ENCODE measurements at regions not wholly inside any gene's neighbourhood (a gene's known extent, or its start where the extent isn't known, plus 50 kb on each side); places are given as distances from the start of the nearest gene placed in this dataset.

DNA sequence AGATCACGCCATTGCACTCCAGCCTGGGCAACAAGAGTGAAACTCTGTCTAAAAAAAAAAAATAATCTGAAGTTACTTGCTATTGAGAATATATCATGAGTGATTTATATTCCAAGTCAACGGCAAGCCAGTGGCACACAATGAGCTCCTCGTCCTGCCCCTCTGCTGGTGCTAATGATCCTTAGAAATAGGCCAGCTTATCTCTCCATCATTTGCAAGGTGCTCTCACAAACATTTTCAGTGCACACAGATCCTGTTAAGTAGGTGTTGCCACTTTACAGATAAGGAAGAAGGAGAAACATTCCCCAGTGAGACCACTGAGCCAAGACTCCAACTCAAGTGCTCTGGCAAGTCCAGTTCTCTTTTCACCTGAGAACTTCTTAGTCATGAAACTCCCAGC, 91.3 kb upstream of the GPR45 start:
- no peak overlapping the region for H3K4me3 ChIP-seq (ENCODE audit: low read length)
- no peak overlapping the region for H3K27ac ChIP-seq (ENCODE audit: low read length)
- H3K9me3 ChIP-seq (ENCODE audit: control insufficient read depth, low read length) = no peaks in the 10 kb centered on the region
- peaks cover 6% of the 10 kb centered on the region for H3K27me3 ChIP-seq (ENCODE audit: control insufficient read depth, insufficient read depth)
- intact Hi-C loops (cut with DNase I) = no loop called here
- H3K4me1 ChIP-seq (ENCODE audit: control insufficient read depth, insufficient read depth, low read length) = no peaks in the 10 kb centered on the region
- ATAC-seq (no peak), DNase-seq (no peak)
- WGBS = 86% methylated on average over 3 of the region's 3 CpGs

DNA sequence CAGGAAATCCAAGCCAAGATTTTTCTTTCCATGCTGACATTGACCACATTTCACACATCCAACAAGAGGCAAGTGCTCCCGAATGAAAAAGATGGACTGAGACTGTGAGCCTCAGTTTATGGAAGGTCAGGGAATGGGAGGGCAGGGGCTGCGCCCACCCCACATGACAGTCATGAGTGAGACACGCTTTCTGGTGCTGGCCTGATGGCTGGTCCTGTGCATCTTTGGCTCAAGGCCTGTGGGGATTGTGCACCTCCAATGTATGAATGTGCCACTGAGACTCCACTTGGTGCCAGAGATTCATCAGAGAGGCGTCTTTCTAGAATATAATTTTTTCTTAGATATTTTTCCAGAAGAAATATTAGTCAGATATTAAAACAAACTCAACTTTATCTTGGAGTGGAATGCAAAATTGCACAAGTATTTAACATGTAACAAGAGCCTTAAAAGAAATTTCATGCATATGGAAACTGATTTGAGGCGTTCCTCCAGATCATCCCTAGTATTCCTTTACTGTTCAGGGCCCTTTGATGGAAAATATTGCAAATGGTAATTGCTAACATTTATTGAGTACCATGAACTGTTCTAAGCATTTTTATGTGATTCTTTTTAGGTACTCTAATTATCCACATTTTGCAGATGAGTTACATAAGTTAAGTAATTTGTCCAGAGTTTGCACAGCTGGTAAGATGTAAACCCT, 87.3 kb upstream of the GPR45 start:
- intact Hi-C loops (cut with DNase I) = no loop called here
- Histone ChIP-seq H3K9me3 (ENCODE audit: control insufficient read depth, low read length) (no peaks in the 10 kb centered on the region), H3K27ac (ENCODE audit: low read length) (no peak overlapping the region), H3K4me3 (ENCODE audit: low read length) (no peak overlapping the region), H3K27me3 (ENCODE audit: control insufficient read depth, insufficient read depth) (no peaks in the 10 kb centered on the region), H3K4me1 (ENCODE audit: control insufficient read depth, insufficient read depth, low read length) (no peaks in the 10 kb centered on the region)
- DNase-seq (no peak), ATAC-seq (no peak)
- WGBS = 73% methylated on average over 5 of the region's 5 CpGs

DNA sequence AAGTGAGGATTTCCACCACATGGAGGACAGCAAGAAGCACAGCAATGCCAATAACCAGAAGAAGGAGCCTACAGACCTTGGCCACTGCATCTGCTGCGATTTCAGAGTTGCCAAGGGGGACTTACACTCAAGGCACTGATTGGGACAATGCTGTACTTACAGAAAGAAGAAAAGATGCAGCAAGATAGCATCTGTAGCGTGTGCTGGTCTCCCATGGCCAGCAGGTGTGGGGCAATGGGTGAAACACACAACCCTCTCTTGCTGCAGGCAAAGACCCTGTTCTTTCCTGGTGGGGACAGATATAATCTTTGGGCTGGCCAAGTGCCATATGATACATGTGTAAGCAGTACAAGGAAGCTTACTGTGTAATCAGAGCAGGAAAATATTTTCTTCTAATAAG, 85.4 kb upstream of the GPR45 start:
- WGBS = 79% methylated on average over 2 of the region's 2 CpGs
- no peaks in the 10 kb centered on the region for H3K9me3 ChIP-seq (ENCODE audit: control insufficient read depth, low read length)
- intact Hi-C loops (cut with DNase I) = no loop called here

DNA sequence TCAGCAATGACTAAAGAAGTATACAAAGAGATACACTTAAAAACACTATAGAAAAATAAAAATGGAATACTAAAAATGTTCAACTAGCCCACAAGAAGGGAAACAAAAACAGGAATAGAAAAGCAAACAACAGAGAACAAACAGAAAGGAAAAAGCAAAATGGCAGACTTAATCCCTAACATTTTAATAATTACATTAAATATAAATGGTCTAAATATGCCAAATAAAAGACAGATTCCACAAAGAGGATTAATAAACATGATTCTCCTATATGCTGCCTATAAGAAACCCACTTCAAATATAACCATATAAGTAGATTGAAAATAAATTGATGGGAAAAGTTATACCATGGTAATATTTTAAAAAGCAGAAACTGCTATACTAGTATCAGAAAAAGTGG, 83.5 kb upstream of the GPR45 start:
- ATAC-seq (no peak), DNase-seq (no peak)
- Histone ChIP-seq H3K27me3 (ENCODE audit: control insufficient read depth, insufficient read depth) (no peaks in the 10 kb centered on the region), H3K4me3 (ENCODE audit: low read length) (no peak overlapping the region), H3K27ac (ENCODE audit: low read length) (no peak overlapping the region), H3K9me3 (ENCODE audit: control insufficient read depth, low read length) (no peaks in the 10 kb centered on the region), H3K4me1 (ENCODE audit: control insufficient read depth, insufficient read depth, low read length) (no peaks in the 10 kb centered on the region)
- intact Hi-C loops (cut with DNase I) = no loop called here

More for the DNA sequence above, 85.4 kb upstream of the GPR45 start:
- no peak overlapping the region for H3K27ac ChIP-seq (ENCODE audit: low read length)
- ATAC-seq (no peak), DNase-seq (no peak)
- H3K27me3 ChIP-seq (ENCODE audit: control insufficient read depth, insufficient read depth) = no peaks in the 10 kb centered on the region
- no peak overlapping the region for H3K4me3 ChIP-seq (ENCODE audit: low read length)
- H3K4me1 ChIP-seq (ENCODE audit: control insufficient read depth, insufficient read depth, low read length) = no peaks in the 10 kb centered on the region

DNA sequence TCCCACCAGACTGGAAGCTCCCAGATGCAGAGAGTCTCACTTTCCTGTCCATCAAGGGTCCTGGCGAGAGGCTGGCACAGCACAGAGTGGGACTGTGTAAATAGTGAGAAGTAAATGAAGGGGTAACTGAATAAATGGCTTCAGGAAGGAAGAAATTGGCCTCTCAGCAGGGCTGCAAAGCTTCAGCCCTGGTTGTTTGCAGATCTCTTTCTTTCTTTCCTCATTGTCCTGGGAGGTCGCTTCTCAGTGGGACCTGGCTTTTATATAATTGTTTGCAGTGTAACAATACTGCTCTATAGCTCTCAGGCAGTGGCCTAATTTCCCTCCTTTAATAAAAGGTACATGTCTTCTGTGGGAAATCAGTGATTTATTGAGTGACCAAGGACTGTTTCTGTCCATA, 74.9 kb upstream of the GPR45 start:
- Histone ChIP-seq H3K27ac (ENCODE audit: low read length) (no peak overlapping the region), H3K27me3 (ENCODE audit: control insufficient read depth, insufficient read depth) (no peaks in the 10 kb centered on the region), H3K9me3 (ENCODE audit: control insufficient read depth, low read length) (no peaks in the 10 kb centered on the region), H3K4me1 (ENCODE audit: control insufficient read depth, insufficient read depth, low read length) (no peaks in the 10 kb centered on the region), H3K4me3 (ENCODE audit: low read length) (no peak overlapping the region)
- WGBS = 63% methylated on average over 2 of the region's 2 CpGs
- intact Hi-C loops (cut with DNase I) = no loop called here
- no peak for ATAC-seq
- DNase-seq = no peak

DNA sequence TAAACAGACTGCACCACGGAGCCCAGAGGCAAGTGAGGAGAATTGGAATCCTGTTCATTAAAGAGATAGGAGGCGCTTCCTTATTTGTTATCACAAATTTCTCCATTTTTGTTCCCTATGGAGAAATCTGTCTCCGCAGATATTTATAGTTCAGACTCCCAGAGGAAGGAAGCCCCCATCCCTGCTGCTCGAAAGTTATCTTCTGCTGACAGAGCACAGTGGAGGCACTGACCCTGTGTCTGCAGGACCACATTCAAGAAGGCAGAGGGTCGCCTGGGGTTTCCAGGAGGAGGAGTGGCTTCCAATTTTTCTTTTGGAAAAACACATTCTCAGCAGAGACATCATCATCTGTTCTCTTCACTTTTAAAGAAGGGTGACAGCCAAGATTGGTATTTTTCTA, 73.0 kb upstream of the GPR45 start:
- Histone ChIP-seq H3K27me3 (ENCODE audit: control insufficient read depth, insufficient read depth) (no peaks in the 10 kb centered on the region), H3K9me3 (ENCODE audit: control insufficient read depth, low read length) (no peaks in the 10 kb centered on the region), H3K27ac (ENCODE audit: low read length) (no peak overlapping the region), H3K4me1 (ENCODE audit: control insufficient read depth, insufficient read depth, low read length) (no peaks in the 10 kb centered on the region), H3K4me3 (ENCODE audit: low read length) (no peak overlapping the region)
- DNase-seq = no peak
- intact Hi-C loops (cut with DNase I) = no loop called here
- no peak for ATAC-seq
- WGBS = 24% methylated on average over 5 of the region's 5 CpGs

DNA sequence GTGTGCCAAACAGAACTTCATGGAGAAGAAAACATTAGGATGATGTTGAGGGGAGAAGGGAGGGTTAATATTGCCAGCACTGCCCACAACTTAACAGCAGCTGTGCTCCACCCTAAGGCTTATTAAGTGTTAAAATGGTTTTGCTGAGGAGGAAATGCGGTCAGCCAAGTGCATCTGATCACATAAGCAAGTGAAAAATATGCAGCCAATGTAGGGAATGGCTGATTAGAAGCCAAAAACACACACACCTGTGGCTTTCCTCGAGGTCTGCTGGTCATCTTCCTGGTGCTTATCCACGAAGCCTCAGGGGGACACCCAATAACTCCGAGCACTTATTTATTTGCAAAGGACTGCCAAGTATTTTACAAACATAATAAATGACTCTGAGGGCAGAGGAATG, 66.3 kb upstream of the GPR45 start:
- 20% methylated on average over 4 of the region's 4 CpGs for WGBS

DNA sequence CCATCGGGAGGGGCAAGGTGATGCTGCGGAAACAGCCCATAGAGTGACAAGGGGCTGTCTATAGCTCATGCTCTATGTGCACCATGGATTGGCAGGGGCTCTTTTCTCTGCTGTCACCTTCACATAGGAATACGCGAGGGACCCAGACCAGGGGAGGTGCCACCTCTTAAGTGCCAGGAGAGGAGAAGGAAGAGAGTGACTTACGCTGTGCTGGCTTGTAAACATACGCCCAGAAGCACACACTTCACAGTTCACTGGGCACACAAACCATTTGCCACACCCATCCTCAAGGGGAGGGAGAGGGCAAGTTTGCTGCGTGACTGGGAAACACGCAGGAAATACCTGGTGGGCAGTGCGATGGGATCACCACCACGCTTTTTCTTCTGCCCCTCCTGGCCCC, 65.1 kb upstream of the GPR45 start:
- WGBS = 61% methylated on average over 10 of the region's 10 CpGs
- no peaks in the 10 kb centered on the region for H3K4me1 ChIP-seq (ENCODE audit: control insufficient read depth, insufficient read depth, low read length)
- H3K9me3 ChIP-seq (ENCODE audit: control insufficient read depth, low read length) = no peaks in the 10 kb centered on the region
- DNase-seq (no peak), ATAC-seq (no peak)
- H3K27ac ChIP-seq (ENCODE audit: low read length) = no peak overlapping the region
- no peak overlapping the region for H3K4me3 ChIP-seq (ENCODE audit: low read length)
- no peaks in the 10 kb centered on the region for H3K27me3 ChIP-seq (ENCODE audit: control insufficient read depth, insufficient read depth)
- intact Hi-C loops (cut with DNase I) = no loop called here

More for the DNA sequence above, 66.3 kb upstream of the GPR45 start:
- H3K4me3 ChIP-seq (ENCODE audit: low read length) = no peak overlapping the region
- no peaks in the 10 kb centered on the region for H3K9me3 ChIP-seq (ENCODE audit: control insufficient read depth, low read length)
- no peaks in the 10 kb centered on the region for H3K4me1 ChIP-seq (ENCODE audit: control insufficient read depth, insufficient read depth, low read length)
- no peak for DNase-seq
- ATAC-seq = no peak
- no peak overlapping the region for H3K27ac ChIP-seq (ENCODE audit: low read length)
- intact Hi-C loops (cut with DNase I) = no loop called here
- H3K27me3 ChIP-seq (ENCODE audit: control insufficient read depth, insufficient read depth) = no peaks in the 10 kb centered on the region

DNA sequence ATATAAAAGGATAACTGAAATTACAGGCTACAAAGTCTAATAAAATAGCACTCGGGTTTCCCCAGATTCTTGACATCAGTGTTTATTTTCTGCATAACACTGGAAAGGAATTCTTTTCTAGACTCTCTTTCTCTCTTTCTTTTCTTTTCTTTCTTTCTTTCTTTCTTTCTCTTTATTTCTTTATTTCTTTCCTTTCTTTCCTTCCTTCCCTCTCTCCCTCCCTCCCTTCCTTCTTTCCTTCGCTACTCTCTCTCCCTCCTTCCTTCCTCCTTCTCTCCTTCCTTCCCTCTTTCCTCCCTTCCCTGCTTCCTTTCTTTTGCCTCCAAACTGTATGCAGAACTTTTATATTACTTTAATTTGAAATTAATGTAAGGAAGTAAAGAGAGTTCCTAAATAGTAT, 64.5 kb upstream of the GPR45 start:
- intact Hi-C loops (cut with DNase I) = no loop called here
- no peaks in the 10 kb centered on the region for H3K4me1 ChIP-seq (ENCODE audit: control insufficient read depth, insufficient read depth, low read length)
- H3K27me3 ChIP-seq (ENCODE audit: control insufficient read depth, insufficient read depth) = no peaks in the 10 kb centered on the region
- no peak overlapping the region for H3K27ac ChIP-seq (ENCODE audit: low read length)
- ATAC-seq (no peak), DNase-seq (no peak)
- no peaks in the 10 kb centered on the region for H3K9me3 ChIP-seq (ENCODE audit: control insufficient read depth, low read length)
- 54% methylated on average over 2 of the region's 2 CpGs for WGBS
- no peak overlapping the region for H3K4me3 ChIP-seq (ENCODE audit: low read length)

DNA sequence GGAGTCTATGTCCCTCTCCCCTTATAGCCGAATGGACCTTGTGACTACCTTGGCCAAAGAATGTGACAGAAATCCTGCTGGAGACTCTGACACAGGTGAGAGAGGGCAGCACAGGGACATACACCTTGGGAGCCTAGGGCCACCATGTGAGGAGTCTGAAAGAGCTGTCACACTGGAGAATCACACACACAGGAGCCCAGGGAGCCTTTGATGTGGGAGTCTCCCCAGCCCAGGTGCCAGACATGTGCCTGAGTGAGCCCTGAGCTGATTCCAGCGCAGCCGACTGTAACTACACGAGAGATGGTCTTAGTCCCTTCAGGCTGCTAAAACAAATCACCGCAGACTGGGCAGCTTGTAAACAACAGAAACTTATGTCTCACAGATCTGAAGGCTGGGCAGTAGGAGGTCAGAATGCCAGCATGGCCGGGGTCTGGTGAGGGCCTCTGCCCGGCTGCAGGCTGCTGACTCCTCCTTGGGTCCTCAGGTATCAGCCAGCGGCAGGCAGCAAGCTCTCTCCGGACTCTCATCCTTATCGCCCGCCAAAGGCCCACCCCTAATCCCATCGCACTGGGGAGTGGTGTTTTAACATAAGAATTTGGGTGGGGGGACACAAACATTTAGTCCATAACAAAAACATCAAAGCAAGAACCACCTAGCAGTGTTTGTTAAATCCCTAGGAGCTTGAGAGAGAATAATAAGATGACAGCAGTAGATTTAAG, 63.8 kb upstream of the GPR45 start:
- WGBS = 25% methylated on average over 12 of the region's 12 CpGs
- Histone ChIP-seq H3K27ac (ENCODE audit: low read length) (no peak overlapping the region), H3K27me3 (ENCODE audit: control insufficient read depth, insufficient read depth) (no peaks in the 10 kb centered on the region), H3K9me3 (ENCODE audit: control insufficient read depth, low read length) (no peaks in the 10 kb centered on the region), H3K4me3 (ENCODE audit: low read length) (no peak overlapping the region), H3K4me1 (ENCODE audit: control insufficient read depth, insufficient read depth, low read length) (no peaks in the 10 kb centered on the region)
- ATAC-seq (no peak), DNase-seq (no peak)
- intact Hi-C loops (cut with DNase I) = no loop called here

DNA sequence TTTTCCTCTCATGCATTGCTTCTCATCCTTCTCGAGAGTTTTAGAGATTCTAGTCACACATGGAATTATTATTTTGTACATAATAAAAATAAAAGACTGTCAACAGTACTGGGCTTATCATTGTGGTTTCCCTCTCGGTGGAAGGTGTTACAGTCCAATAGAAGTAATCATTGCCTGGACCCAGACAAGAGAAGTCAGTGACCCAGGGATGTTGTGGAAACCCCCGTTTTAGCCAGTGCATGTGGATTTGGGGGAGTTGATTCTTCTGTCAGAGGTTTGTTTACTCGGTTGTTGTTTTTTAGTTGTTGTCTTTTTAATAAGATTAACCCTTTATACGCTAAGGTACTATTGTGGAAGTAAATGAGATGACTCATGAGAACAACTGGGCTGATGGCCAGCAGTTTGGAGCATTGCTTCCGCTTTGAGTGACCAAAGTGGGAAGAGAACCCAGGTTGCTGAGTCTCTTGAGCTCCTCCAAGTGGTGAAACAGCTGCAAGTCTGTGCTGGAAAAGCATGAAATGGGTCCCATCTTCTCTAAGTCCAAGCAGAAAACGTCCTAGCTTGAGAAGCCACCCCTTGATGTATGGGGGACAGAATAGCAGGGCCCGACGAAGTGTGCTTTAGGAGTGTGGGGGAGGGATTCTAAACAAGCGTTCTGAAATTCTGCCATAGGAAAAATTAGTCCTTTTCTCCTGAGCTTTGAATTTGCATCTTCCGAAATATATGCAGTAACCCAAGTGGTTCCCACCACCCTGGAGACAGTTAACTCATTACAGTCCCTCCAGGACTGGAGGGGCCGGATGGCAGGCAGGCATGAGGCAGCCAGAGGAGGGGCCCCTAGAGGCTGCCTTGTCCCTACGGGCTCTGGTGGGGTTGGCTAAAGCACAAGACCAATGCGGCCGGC, 61.8 kb upstream of the GPR45 start:
- Histone ChIP-seq H3K27me3 (ENCODE audit: control insufficient read depth, insufficient read depth) (no peaks in the 10 kb centered on the region), H3K27ac (ENCODE audit: low read length) (no peak overlapping the region), H3K4me1 (ENCODE audit: control insufficient read depth, insufficient read depth, low read length) (no peaks in the 10 kb centered on the region), H3K4me3 (ENCODE audit: low read length) (no peak overlapping the region), H3K9me3 (ENCODE audit: control insufficient read depth, low read length) (no peaks in the 10 kb centered on the region)
- DNase-seq (peak in 2 of 3 donors; percentile 38 to 70), ATAC-seq (no peak)
- intact Hi-C loops (cut with DNase I) = loop anchor here in 1 of 4 donors (5.0 kb wide), 1 partner anchor 57 kb away; no protein-coding TSS in a partner anchor
- WGBS = 54% methylated on average over 15 of the region's 15 CpGs
